GM19438 (cell line): ENCODE measurements at regions not wholly inside any gene's neighbourhood (a gene's known extent, or its start where the extent isn't known, plus 50 kb on each side); places are given as distances from the start of the nearest gene placed in this dataset.

Experiments used
- ATAC-seq: cut with Tn5 transposase; IDR thresholded peaks from one replicate; pipeline ENCODE4 v1.9.1; 2021; ENCODE audit warnings: low read depth; ENCODE audit not compliant: unreplicated experiment

DNA sequence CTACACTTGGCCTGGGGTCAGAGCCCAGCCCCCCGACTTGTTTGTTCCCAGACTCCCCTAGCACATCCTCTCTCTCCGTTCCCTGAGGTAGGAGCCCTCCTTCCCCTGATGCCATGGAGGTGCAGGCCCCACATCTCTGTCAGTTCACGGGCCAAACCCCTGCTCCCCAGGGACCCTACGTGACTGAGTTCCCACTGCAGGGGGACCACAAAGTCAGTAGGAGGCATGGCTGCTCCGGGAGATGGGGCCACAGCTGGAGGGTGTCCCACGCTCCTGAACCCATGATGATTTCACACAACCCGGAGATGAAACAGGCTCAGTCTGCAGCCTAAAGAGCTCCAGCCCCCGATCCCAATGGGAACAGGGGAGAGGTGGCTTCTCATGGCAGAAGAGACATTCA is 272.2 kb downstream of the NPHP4 start:
- ATAC-seq: no peak

- ATAC-seq: no peak
Measured at GRCh38 chr1:5718831-5719632, 273.2 kb downstream of the NPHP4 start.

GRCh38 chr1:5717031-5717682 is 275.1 kb downstream of the NPHP4 start:
- no peak for ATAC-seq

- ATAC-seq: no peak
Measured at GRCh38 chr1:5716126-5716525, 276.1 kb downstream of the NPHP4 start.

GRCh38 chr1:5713101-5714010 is 278.9 kb downstream of the NPHP4 start:
- ATAC-seq: no peak

DNA sequence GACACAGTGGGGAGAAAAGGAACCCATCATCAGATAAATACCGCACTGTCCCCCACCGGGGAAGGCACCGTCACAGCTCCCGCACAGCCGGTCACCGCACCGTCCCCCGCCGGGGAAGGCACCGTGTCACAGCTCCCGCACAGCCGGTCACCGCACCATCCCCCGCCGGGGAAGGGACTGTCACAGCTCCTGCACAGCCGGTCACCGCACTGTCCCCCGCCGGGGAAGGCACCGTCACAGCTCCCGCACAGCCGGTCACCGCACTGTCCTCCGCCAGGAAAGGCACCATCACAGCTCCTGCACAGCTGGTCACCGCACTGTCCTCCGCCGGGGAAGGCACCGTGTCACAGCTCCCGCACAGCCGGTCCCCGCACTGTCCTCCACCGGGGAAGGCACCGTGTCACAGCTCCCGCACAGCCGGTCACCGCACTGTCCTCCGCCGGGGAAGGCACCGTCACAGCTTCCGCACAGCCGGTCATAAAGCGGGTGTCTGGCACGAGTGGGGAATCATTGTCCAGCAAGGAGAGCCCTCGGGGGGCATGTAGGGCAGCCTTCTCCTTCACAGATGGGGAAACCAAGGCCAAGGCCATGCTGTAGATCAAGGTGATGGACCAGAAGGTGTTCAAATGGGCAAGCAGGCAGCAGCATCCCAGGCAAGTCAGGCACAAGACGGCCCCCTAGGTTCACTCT is 280.1 kb downstream of the NPHP4 start:
- no peak for ATAC-seq

DNA sequence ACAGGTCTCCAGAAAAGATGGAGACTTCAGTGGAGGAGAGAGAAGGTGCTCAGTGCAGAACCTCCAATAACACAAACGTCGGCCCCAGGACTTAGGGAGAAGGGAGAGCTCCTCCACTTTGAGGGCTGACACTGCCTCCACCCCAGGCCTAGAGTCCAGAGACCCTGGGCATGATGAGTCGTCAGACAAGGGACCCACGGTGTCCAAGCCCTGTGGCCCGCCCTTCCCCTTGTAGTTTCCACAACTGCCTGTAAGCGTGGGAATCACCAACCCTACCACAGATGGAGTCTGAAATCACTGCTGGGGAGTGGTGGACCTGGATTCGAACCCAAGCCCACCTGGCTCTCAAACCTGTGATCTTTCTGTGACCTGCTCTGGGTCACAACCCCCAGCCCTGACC is 281.1 kb downstream of the NPHP4 start:
- ATAC-seq: no peak

- ATAC-seq: no peak
Measured at GRCh38 chr1:5709976-5710375, 282.2 kb downstream of the NPHP4 start.

DNA sequence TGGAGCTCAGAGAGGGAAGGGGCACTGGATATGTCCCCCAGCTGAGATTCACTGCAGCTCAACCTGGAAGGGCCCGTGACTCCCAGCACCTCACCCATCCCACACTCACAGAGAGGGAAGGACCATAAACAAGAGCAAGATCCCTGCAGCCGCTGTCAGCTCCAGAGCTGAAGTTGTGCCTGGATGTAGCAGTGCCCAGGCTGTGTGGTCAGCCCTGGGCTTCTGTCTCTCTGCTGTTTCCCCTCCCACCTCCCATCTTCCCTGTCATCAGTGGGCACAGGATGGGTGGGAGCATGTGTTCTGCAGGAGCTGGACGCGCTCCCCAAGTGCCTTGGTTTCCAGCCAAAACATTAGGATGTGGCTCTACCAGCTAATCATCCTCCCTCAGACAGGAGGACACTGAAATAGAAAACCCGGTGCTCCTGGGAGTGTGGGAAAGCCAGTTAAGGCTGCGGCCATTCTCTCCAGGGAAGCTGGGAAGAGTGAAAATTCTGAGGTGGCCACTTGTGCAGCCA is 282.7 kb downstream of the NPHP4 start:
- ATAC-seq: no peak

GRCh38 chr1:5708346-5709245 is 283.6 kb downstream of the NPHP4 start:
- no peak for ATAC-seq

DNA sequence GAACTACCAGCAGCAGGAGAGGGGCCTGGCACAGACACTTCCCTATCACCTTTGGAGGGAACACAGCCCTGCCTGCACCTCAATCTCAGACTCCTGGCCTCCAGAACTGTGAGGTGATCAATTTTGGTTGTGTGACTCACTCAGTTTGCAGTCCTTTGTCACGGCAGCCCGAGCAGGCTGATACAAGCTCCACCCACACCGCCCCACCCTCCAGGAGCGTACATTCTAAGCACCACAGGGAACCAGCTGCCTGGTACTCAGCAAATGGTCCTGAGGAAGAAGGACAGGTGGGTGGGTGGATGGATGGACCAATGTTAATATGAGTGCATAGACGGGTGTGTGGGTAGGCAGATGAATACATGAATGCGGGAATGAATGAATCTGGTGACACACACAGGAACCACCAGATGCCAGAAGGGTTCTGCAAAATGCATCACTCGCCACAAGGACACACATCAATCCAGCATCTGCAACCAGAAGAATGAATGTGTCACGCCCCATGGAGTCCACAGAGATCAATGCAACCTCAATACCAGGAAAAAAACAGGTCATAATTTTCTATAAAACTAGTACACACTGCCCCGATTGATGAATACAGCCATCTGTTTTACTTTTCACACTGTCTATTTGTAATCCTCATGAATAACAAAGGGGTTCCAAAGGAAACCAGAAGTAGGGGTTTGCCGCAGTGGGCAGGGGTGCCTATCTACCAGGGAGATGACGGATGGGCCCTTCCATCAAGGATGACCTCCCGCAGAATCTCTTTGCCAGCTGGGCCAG is 284.5 kb downstream of the NPHP4 start:
- no peak for ATAC-seq

- ATAC-seq: no peak
Measured at GRCh38 chr1:5706239-5706638, 286.0 kb downstream of the NPHP4 start.

- ATAC-seq: no peak
Measured at GRCh38 chr1:5705751-5706150, 286.5 kb downstream of the NPHP4 start.

DNA sequence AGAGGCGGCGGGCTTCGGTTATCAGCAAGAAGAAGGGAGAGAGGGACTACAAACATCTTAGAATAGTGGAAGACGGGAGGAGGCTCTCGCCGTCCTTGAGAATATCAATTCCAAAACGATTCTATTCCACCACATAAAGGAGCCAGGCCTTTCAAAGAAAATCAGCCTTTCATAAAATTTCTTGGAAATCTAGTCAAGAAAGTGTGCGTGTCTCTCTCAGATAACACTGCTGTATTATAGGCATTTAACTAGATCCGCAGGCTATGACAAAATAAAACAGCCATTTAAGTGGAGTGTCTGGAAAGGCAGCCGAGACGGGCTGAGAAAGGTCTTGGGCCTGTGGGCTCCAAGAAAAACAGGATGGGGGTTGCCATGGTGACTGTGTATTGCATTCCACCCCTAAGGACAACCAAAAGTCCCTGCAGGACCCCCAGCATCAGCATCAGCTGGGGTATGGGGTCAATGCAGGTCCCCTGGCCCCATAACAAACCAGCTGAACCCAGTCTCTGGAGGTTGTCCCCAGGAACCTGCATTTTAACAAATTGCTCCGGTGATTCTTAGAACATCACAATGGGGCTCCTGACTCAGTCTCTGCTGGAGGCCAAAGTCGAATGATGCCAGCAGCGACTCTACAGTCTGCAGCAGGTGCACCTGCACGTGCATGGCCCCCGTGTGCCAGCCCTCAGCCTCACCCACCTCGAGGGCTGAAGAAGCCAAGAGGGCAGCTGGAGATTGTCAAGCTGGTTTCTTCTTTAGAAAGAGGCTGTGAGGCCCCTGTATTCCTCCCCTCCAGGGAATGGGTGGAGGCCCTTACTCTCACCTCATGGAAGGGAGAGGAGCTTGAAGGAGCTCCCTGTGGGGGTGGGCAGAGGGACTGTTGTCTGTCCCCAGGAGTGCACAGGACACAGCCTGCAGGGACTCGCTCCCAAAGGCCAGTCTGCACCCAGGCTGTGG is 287.4 kb downstream of the NPHP4 start:
- no peak for ATAC-seq

- no peak for ATAC-seq
Measured at GRCh38 chr1:5701642-5702041, 290.6 kb downstream of the NPHP4 start.

DNA sequence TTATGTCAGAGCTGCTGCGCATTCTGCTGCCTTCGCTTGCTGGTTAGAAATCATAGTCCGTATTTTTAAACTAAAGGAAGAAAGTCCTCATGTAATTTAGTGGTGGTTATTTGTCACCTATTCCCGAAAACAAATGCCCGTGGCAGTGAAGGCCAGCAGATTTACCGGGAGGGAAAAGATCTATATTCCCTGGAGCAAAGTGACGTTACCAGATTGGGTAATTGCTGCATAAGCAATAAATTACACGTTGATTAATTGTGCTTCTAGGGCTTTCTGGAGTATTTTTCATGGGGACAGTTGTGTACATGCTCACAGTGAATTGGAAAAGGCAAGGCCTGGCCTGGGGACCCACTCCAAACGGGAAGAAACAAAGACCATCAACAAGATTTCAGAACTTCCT is 298.7 kb downstream of the NPHP4 start:
- ATAC-seq: no peak

- ATAC-seq: no peak
Measured at GRCh38 chr1:5692664-5693063, 299.6 kb downstream of the NPHP4 start.
